Ovary (tissue), 3 donors: ENCODE measurements at regions not wholly inside any gene's neighbourhood (a gene's known extent, or its start where the extent isn't known, plus 50 kb on each side); places are given as distances from the start of the nearest gene placed in this dataset.

Source experiments
- CTCF ChIP-seq, 3 donors: fragments of 450-650 bp in 2 of 3; fragments of 200-600 bp in 1 of 3; IDR thresholded peaks; one replicate each; pipeline versions ENCODE4 v1.5.1 to v1.8.0; 2016 to 2022; ENCODE audit warnings: antibody characterized with exemption in 3 of 3, mild to moderate bottlenecking in 1 of 3
- EP300 ChIP-seq: sonication (generic); formaldehyde crosslinking; IDR thresholded peaks from one replicate; pipeline ENCODE4 v1.6.1; 2017; ENCODE audit warnings: antibody characterized with exemption
- POLR2A ChIP-seq: fragments of 450-650 bp; IDR thresholded peaks from one replicate; pipeline ENCODE4 v1.6.1; 2017; ENCODE audit warnings: antibody characterized with exemption, mild to moderate bottlenecking, moderate library complexity
- donor health status: DM: no; HTN: no; CAD: no.

GRCh38 chr15:36252146-36252711 lies 327.2 kb upstream of the CDIN1 start:
- TF ChIP-seq POLR2A (no peak), CTCF (IDR thresholded peaks at IDR 0.05) (no peak), EP300 (no peak)
